ENCODE measurements at regions not wholly inside any gene's neighbourhood (a gene's known extent, or its start where the extent isn't known, plus 50 kb on each side); places are given as distances from the start of the nearest gene placed in this dataset.

GRCh38 chr4:175411251-175411650 is 400.8 kb downstream of the GPM6A start (continued):
- TF ChIP-seq RXRA (IDR thresholded peaks at IDR 0.05; ENCODE audit: insufficient read depth, low read depth, low read length) (no peak), KDM1A (IDR thresholded peaks at IDR 0.05; ENCODE audit: borderline replicate concordance, low read length) (no peak), TBP (IDR thresholded peaks at IDR 0.05; ENCODE audit: low read depth, low read length) (no peak)

Measured in H1 (cell line).